AG04449 (cell line): ENCODE measurements at regions not wholly inside any gene's neighbourhood (a gene's known extent, or its start where the extent isn't known, plus 50 kb on each side); places are given as distances from the start of the nearest gene placed in this dataset.

ENCODE experiments used
- CTCF ChIA-PET: fragments of 350-600 bp; formaldehyde crosslinking; extraction: SDS; loops from one replicate; lab custom pipeline; 2021; ENCODE audit warnings: antibody characterized with exemption; lab: Yijun Ruan, JAX
- POLR2A ChIA-PET: fragments of 400-600, 350-600 bp; formaldehyde crosslinking; extraction: SDS; loops from one replicate; lab custom pipeline; 2020; ENCODE audit warnings: antibody characterized with exemption, inconsistent platforms; lab: Yijun Ruan, JAX
- DNase-seq: peaks from one replicate; pipeline ENCODE4 v3.0.0-alpha.2; 2010; ENCODE audit warnings: low read depth, low spot score
- H3K4me3 ChIP-seq: 2 replicates; pipeline ENCODE4 v1.5.1; 2011; ENCODE audit warnings: low read depth, mild to moderate bottlenecking, control low read depth, low read length
- CTCF ChIP-seq: IDR thresholded peaks from one replicate; pipeline ENCODE4 v1.5.1; 2011; ENCODE audit warnings: mild to moderate bottlenecking, moderate library complexity, low read length, control low read depth, inconsistent platforms; ENCODE audit not compliant: insufficient read depth; ENCODE audit errors: missing control alignments

GRCh38 chr1:232259333-232259732, 370.6 kb downstream of the SIPA1L2 start:
- no peak for DNase-seq
- CTCF ChIA-PET, result no interaction called here
- TF ChIP-seq CTCF, result no peak
- POLR2A ChIA-PET, result no interaction called here
- no peak overlapping the region for H3K4me3 ChIP-seq

- no peak overlapping the region for H3K4me3 ChIP-seq
- TF ChIP-seq CTCF, result no peak
- CTCF ChIA-PET, result interaction anchor here (1.1 kb wide), 1 partner anchor 385 kb away, joined by 3 read pairs; no protein-coding TSS in a partner anchor
- no peak for DNase-seq
- POLR2A ChIA-PET, result no interaction called here
Observed at GRCh38 chr1:232252546-232253118, 377.3 kb downstream of the SIPA1L2 start.

GRCh38 chr1:232250838-232251237, 379.1 kb downstream of the SIPA1L2 start:
- TF ChIP-seq CTCF, result no peak
- no peak overlapping the region for H3K4me3 ChIP-seq
- DNase-seq, result no peak
- ChIA-PET CTCF (no interaction called here), POLR2A (no interaction called here)

GRCh38 chr1:232249861-232250777, 379.8 kb downstream of the SIPA1L2 start:
- TF ChIP-seq CTCF, result no peak
- POLR2A ChIA-PET, result no interaction called here
- DNase-seq, result no peak
- H3K4me3 ChIP-seq, result no peak overlapping the region
- CTCF ChIA-PET, result no interaction called here

DNA sequence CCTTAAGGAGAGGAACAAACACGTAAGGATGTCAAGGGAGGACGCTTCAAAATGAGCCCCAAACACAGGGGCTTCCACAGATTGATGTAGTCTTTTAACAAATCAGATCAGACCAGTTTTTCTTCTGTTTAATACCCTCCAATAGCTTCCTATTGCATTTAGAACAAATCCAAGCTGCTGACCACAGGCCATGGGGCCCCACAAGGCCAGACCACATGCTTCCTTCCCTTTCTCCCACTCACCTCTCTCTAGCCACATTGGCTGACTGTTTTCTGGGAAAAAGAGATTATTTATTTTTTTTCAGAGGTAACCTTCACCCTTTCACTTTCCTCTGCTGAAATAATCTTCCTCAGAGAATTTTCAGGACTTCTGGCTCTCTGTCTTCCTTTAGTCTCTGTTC, 380.6 kb downstream of the SIPA1L2 start:
- no peak for DNase-seq
- no peak for TF ChIP-seq CTCF
- ChIA-PET POLR2A (no interaction called here), CTCF (no interaction called here)
- H3K4me3 ChIP-seq, result no peak overlapping the region

GRCh38 chr1:232248276-232248820, 381.6 kb downstream of the SIPA1L2 start:
- no peak for TF ChIP-seq CTCF
- POLR2A ChIA-PET, result no interaction called here
- no peak for DNase-seq
- no peak overlapping the region for H3K4me3 ChIP-seq
- CTCF ChIA-PET, result no interaction called here
